NCI-H345 (cell line): ENCODE measurements at regions not wholly inside any gene's neighbourhood (a gene's known extent, or its start where the extent isn't known, plus 50 kb on each side); places are given as distances from the start of the nearest gene placed in this dataset.

ENCODE experiments used
- DNase-seq: peaks from one replicate; lab custom pipeline; 2025; lab: John Stamatoyannopoulos, UW

- no peak for DNase-seq
These were observed 411.8 kb downstream of the FBXO15 start for GRCh38 chr18:73735836-73736235.

- DNase-seq, result no peak
These were observed 413.8 kb downstream of the FBXO15 start for GRCh38 chr18:73733806-73734314.

DNA sequence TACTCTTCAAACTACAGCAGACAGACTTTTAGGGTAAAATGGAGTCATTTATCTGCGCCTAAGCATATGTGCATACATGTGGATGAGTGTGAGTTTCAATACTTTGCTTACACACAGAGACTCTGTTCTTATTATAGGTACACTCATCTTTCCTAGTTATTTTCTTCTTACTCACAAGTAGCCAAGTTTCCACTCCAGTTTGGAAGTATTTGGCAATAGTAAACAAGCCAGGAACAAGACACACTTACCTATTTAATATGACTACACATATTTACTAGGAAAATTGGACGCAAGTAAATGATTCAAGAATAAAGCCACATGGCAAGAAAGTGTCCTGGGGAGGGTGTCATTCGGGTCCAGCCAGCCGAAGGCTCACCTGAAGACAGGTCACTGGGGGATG lies 414.3 kb downstream of the FBXO15 start:
- no peak for DNase-seq

- DNase-seq, result no peak
These were observed 419.0 kb downstream of the FBXO15 start for GRCh38 chr18:73728657-73729056.

GRCh38 chr18:73724958-73725357 lies 422.7 kb downstream of the FBXO15 start:
- no peak for DNase-seq

DNA sequence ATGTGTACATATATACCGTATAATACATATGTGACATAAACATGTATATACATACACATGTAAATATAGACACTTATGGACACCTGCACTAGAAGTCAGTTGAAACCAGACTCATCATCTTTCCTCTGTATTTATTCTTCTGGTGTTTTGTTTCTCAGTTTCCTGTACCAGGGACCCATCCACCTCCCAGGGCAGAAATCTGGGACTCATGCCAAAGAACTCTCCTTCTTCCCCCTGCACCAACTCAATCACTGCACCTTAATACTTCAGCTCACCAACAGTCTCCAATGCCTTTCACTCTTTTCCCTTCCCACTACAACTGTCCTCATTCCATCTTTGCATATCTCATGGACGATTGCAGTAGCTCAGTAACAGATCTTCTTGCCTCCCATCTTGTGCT lies 428.0 kb downstream of the FBXO15 start:
- peak; percentile 27 for DNase-seq

- DNase-seq, result no peak
These were observed 430.1 kb downstream of the FBXO15 start for GRCh38 chr18:73717570-73717969.

GRCh38 chr18:73715210-73715670 lies 432.4 kb downstream of the FBXO15 start:
- peak; percentile 38 for DNase-seq

- DNase-seq, result no peak
These were observed 433.2 kb downstream of the FBXO15 start for GRCh38 chr18:73714466-73714865.

DNA sequence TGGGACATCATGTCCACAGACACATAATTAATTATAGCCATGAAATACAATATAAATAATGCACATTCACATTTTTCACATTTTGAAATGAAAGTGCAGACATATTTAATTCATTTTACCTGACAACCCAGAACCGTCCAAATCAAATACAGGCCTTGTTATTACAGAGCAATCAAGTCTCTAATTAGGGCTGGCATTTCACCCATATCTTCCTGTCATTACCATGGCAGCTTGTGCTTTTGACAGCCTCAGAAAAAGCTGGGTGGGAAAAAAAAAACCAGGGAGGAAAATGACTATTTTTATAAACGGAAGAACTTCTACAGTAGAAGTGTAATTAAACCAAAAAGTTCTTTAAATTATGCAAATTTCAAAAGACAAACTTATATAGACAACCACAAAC lies 436.4 kb downstream of the FBXO15 start:
- DNase-seq, result no peak

GRCh38 chr18:73708591-73708990 lies 439.0 kb downstream of the FBXO15 start:
- no peak for DNase-seq

DNA sequence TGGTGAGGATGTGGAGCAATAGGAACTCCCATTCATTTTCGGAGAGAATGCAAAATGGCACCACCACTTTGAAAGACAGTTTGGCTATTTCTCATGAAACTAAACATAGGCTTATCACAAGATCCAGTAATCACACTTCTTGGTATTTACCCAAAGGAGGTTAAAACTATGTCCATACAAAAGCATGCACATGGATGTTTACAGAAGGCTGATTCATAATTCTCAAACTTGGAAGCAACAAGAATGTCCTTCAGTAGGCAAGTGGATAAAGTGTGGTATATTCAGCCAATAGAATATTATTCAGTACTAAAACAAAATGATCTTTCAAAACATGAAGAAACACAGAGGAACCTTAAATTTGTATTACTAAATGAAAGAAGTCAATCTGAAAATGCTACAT lies 440.6 kb downstream of the FBXO15 start:
- DNase-seq, result no peak

DNA sequence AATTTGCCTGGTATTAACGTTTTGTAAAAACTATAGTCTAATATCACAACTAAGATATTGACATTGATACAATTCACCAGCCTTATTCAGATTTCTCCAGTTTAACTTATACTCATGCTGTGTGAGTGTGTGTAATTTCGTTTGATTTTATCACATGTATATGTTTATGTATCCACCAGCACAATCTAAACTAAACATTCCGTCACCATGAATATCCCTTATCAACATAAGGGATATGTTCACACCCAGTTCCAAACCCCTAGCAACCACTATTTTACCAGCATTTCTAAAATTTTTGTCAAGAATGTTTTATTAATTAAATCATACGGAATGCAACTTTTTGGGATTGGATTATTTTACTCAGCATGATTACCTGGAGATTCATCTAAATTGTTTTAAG lies 450.3 kb downstream of the FBXO15 start:
- no peak for DNase-seq

DNA sequence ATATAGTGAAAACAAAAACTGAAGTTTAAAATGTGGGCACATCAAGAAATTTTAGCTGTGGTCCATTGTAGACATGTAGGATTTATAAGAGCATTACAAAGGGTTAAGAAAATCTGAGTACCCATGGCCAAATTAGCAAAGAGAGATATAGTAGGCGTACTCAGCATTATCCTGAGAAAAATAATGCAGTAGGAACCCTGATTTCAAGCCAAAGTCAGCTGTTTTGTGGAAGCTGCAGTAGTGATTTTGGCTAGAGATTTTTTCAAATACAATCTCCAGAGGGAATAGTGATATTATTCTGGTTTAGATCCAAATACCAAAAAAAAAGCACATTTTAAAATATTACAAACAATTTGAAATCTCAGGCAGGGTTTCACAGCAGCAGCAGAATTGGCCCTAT lies 450.9 kb downstream of the FBXO15 start:
- no peak for DNase-seq

DNA sequence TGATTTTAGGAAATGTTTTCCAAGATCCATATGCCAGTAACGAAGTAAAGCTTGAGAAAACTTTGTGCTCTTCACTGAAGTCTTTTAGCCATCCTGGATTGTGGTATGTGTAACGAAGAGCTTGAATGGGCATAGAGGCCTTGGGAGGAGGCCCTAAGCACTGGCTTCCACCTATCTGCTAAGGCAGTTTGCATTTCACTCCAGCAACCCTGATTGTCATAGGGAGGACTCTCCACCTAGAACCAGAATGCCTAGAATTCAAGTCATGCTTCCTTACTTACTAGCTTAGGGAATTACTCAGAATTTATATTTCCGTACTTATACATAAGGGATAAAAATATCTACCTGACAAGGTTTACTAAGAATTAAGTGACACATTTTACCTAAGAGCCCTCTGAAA lies 451.5 kb downstream of the FBXO15 start:
- DNase-seq, result no peak

DNA sequence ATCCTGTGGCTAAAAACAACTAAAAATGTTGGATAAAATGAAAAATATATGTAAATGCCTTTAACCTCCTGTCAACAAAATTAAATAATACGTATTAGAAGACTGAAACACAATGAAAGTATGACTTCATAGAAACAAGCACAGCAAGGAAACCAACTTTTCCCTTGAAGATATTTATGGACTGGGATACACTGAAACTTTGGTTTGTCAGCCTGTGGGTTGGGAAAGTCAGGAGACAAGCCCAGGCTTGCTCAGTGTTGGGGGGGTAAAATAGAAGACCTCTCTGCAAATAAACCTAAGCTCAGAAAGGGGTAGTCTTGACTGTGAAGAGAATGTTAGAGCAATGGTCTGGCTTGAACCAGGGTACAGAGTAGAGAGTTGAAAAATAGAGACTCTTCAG lies 454.5 kb downstream of the FBXO15 start:
- DNase-seq, result no peak

- no peak for DNase-seq
These were observed 456.0 kb downstream of the FBXO15 start for GRCh38 chr18:73691624-73692023.

DNA sequence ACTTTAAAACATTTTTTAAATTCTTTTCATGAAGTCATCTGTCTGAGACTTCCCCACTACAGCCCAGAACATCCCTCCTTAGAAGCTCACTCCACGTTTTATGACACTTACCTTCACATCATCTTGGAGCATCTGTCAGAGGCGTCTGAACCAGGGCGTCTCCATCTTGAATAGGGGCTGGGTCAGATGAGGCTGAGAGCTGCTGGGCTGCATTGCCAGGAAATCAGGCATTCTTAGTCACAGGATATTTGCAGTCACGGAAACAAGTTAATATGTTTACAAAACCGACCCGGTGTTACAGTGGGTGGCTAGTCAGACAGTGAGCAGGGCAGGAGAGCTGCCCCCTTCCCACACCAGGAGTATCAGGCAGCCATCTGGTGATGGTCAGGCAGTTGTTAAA lies 456.5 kb downstream of the FBXO15 start:
- no peak for DNase-seq

DNA sequence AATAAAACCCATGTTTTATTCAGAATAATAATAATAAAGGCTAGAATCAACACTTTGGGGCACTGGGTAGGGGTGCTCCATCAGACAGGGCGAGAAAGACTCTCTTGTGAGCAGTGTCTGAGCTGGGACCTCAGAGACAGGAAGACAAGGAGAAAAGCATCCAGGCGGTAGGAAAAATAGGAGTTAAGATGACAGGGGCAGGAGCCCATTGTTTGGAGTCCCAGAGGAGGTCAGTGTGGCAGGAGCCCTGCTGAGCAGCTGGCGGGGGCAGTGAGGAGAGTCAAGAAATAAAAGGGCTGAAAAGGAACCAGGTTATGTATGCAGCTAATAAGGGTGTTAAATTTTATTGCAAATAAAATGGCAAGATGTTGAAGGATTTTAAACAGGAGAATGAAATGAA lies 457.4 kb downstream of the FBXO15 start:
- no peak for DNase-seq

DNA sequence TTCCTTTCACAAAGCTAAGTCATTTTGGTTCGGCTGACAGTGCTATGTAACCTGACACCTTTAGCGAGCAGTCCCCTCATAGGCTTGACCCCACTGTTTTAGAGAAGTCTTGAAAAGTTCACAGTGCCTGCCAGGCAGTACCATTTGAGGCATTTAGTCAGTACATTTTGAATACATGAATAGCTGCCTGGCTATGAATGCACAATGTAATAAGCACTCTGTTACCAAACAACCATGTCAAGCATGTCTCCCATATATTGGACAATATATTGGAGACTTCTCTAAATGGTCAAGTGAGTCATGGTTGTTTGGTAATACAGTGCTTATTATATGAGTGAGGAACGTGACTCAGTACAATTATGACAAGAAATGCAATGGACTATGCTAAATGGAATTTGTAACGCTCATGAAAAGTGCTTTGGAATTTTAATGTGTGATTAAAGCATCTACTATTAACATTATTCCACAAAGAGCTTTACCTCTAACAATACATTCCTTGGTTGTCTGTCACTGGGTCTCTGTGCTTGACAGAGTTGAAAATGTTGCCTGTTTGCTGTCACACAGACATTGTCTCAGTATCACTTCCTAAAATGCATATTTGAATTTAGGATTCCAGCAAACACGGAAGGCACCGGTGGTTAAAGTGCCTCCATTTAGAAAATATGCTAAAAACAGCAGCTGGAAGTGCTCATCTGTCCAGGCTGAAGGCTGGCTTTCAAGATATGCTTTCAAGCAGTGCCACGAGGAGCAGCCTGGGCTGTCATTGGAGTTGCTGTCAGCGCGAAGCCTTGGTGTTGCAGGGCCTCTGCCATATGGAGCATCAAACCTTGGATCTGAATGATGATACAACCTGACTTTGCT lies 458.6 kb downstream of the FBXO15 start:
- no peak for DNase-seq

GRCh38 chr18:73688161-73688560 lies 459.5 kb downstream of the FBXO15 start:
- no peak for DNase-seq

- no peak for DNase-seq
These were observed 463.0 kb downstream of the FBXO15 start for GRCh38 chr18:73684647-73685046.

- no peak for DNase-seq
These were observed 464.0 kb downstream of the FBXO15 start for GRCh38 chr18:73683409-73684238.
